B cell (primary cell): ENCODE measurements at regions not wholly inside any gene's neighbourhood (a gene's known extent, or its start where the extent isn't known, plus 50 kb on each side); places are given as distances from the start of the nearest gene placed in this dataset.

Source experiments
- ATAC-seq: fragments of 200-7000 bp; cut with Tn5 transposase; one replicate; pipeline ENCODE4 v1.10.0; 2021; ENCODE audit warnings: low read depth, mild to moderate bottlenecking, moderate number of reproducible peaks, moderate library complexity
- CTCF ChIA-PET: fragments of 350-600 bp; sonication (Branson Sonifier 250); formaldehyde crosslinking; loops from one replicate; lab custom pipeline; 2021; ENCODE audit warnings: antibody characterized with exemption, inconsistent platforms; lab: Charles Lee
- POLR2A ChIA-PET: fragments of 350-600 bp; sonication (Branson Sonifier 250); formaldehyde crosslinking; loops from one replicate; lab custom pipeline; 2021; ENCODE audit warnings: antibody characterized with exemption; lab: Charles Lee
- DNase-seq: peaks from one replicate; pipeline ENCODE4 v3.0.0; 2013
- H2AFZ ChIP-seq: 2 replicates; pipeline ENCODE4 v1.6.1; 2012; ENCODE audit warnings: mild to moderate bottlenecking, low read depth, low read length; ENCODE audit not compliant: insufficient read depth, poor library complexity, severe bottlenecking
- H3K27ac ChIP-seq, 2 donors: 1 replicate in 1 of 2; 2 replicates in 1 of 2; pipeline ENCODE4 v1.5.1; 2012 to 2013; ENCODE audit warnings: low read length in 2 of 2, mild to moderate bottlenecking in 2 of 2, moderate library complexity in 1 of 2
- H3K27me3 ChIP-seq, 4 experiments: fragments of 200-600 bp in 1 of 4; sonication (generic) in 1 of 4; replicated peaks in 1 of 4; 1 replicate in 2 of 4; 2 replicates in 2 of 4; pipeline versions ENCODE4 v1.6.1 to v1.7.0; 2013 to 2016; ENCODE audit warnings: low read length in 3 of 4, mild to moderate bottlenecking in 2 of 4, mixed read lengths in 1 of 4, moderate library complexity in 1 of 4; ENCODE audit not compliant: insufficient read depth in 4 of 4, control insufficient read depth in 3 of 4; ENCODE audit errors: control extremely low read depth in 1 of 4
- H3K36me3 ChIP-seq, 2 experiments: replicated peaks in 1 of 2; 1 replicate in 1 of 2; 2 replicates in 1 of 2; pipeline versions ENCODE4 v1.6.1 to v1.7.1; 2013; ENCODE audit warnings: low read length in 1 of 2; ENCODE audit not compliant: insufficient read depth in 2 of 2, control insufficient read depth in 1 of 2; ENCODE audit errors: control extremely low read depth in 1 of 2, extremely low read depth in 1 of 2
- H3K4me1 ChIP-seq, 2 donors: fragments of 200-600 bp in 1 of 2; sonication (generic) in 1 of 2; 1 replicate in 1 of 2; 2 replicates in 1 of 2; pipeline versions ENCODE4 v1.5.1 to v1.6.1; 2013 to 2017; ENCODE audit warnings: low read length in 2 of 2; ENCODE audit not compliant: control insufficient read depth in 2 of 2, insufficient read depth in 2 of 2
- H3K4me2 ChIP-seq: replicated peaks from 2 replicates; pipeline ENCODE3; 2012; ENCODE audit warnings: mild to moderate bottlenecking, low read depth, low read length; ENCODE audit not compliant: poor library complexity, severe bottlenecking
- H3K4me3 ChIP-seq, 5 experiments: fragments of 200-600 bp in 1 of 5; sonication (generic) in 1 of 5; 1 replicate in 3 of 5; 2 replicates in 2 of 5; pipeline versions ENCODE4 v1.5.1 to v1.7.0; 2011 to 2016; ENCODE audit warnings: low read length in 4 of 5, mild to moderate bottlenecking in 4 of 5, low read depth in 2 of 5, control low read depth in 1 of 5, moderate library complexity in 1 of 5; ENCODE audit not compliant: insufficient read depth in 1 of 5; ENCODE audit errors: control extremely low read depth in 1 of 5, extremely low read depth in 1 of 5
- H3K79me2 ChIP-seq: fragments of 200-600 bp; sonication (generic); one replicate; pipeline ENCODE4 v1.6.0; 2016; ENCODE audit warnings: low read length; ENCODE audit not compliant: control insufficient read depth, insufficient read depth
- H3K9ac ChIP-seq: fragments of 200-600 bp; sonication (generic); 2 replicates; pipeline ENCODE4 v1.6.1; 2017; ENCODE audit warnings: mild to moderate bottlenecking, low read length, moderate library complexity
- H3K9me3 ChIP-seq, 3 donors: one replicate each; pipeline versions ENCODE4 v1.6.1 to v1.7.1; 2013; ENCODE audit warnings: low read length in 2 of 3; ENCODE audit not compliant: control insufficient read depth in 2 of 3, insufficient read depth in 1 of 3; ENCODE audit errors: control extremely low read depth in 1 of 3
- H4K20me1 ChIP-seq: 2 replicates; pipeline ENCODE4 v1.6.0; 2012; ENCODE audit warnings: mild to moderate bottlenecking, low read length; ENCODE audit not compliant: insufficient read depth, control insufficient read depth, poor library complexity, severe bottlenecking
- H3K27ac Mint-ChIP-seq: one replicate; pipeline ENCODE4 v1.8.0; 2021; ENCODE audit warnings: mixed read lengths
- H3K27me3 Mint-ChIP-seq: one replicate; pipeline ENCODE4 v1.8.0; 2021; ENCODE audit warnings: mixed read lengths
- H3K4me1 Mint-ChIP-seq: one replicate; pipeline ENCODE4 v1.8.0; 2021; ENCODE audit warnings: mixed read lengths
- H3K4me3 Mint-ChIP-seq: one replicate; pipeline ENCODE4 v1.8.0; 2021; ENCODE audit warnings: mixed read lengths
- H3K9me3 Mint-ChIP-seq: one replicate; pipeline ENCODE4 v1.8.0; 2022; ENCODE audit warnings: mixed read lengths; ENCODE audit not compliant: insufficient read depth
- EZH2 ChIP-seq: IDR thresholded peaks from 2 replicates; pipeline ENCODE4 v1.6.1; 2012; ENCODE audit warnings: borderline replicate concordance, low read depth, mild to moderate bottlenecking, moderate library complexity, low read length; ENCODE audit not compliant: insufficient read depth, poor library complexity, severe bottlenecking
- WGBS: methylation state at CpG from one replicate; pipeline ENCODE4 v1.1.5; 2013; ENCODE audit warnings: missing lambda C conversion rate; ENCODE audit not compliant: insufficient coverage; 5-methylcytosine and 5-hydroxymethylcytosine counted together
- intact Hi-C: fragments of 100-400 bp; cut with micrococcal nuclease; formaldehyde crosslinking; loops from one replicate; pipeline ENCODE4 v1.10.0; 2022
- TF ChIP-seq, protein P1 (sequence below): fragments of 200-600 bp; IDR thresholded peaks from one replicate; pipeline ENCODE4 v1.8.0; 2022; ENCODE audit warnings: antibody characterized with exemption, mild to moderate bottlenecking

DNA sequence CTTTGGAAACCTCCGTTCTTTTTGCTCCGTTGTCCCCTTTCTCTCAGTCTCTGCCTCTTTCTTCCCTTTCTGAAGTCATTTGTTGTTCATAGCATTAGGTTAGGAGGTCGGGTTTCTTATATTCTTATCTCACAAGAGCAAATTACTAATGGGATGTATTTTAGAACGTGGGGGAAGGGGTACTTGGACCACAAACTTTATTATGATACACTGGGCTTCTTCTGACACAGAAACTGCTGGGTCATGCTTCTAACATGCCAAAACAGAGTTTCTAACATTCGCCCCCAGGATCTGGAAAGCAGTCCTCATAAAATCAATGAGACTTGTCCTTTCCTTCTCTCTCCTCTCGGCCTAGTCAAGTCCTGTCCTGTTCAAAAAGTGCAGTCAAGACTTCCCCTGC is 334.4 kb downstream of the GADD45G start:
- ATAC-seq = no peak
- TF ChIP-seq, protein P1, sequence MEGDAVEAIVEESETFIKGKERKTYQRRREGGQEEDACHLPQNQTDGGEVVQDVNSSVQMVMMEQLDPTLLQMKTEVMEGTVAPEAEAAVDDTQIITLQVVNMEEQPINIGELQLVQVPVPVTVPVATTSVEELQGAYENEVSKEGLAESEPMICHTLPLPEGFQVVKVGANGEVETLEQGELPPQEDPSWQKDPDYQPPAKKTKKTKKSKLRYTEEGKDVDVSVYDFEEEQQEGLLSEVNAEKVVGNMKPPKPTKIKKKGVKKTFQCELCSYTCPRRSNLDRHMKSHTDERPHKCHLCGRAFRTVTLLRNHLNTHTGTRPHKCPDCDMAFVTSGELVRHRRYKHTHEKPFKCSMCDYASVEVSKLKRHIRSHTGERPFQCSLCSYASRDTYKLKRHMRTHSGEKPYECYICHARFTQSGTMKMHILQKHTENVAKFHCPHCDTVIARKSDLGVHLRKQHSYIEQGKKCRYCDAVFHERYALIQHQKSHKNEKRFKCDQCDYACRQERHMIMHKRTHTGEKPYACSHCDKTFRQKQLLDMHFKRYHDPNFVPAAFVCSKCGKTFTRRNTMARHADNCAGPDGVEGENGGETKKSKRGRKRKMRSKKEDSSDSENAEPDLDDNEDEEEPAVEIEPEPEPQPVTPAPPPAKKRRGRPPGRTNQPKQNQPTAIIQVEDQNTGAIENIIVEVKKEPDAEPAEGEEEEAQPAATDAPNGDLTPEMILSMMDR = no peak
- TF ChIP-seq EZH2 = no peak
- 85% methylated on average over 2 of the region's 6 CpGs for WGBS
- H3K4me1 Mint-ChIP-seq = peaks cover 1% of the 10 kb centered on the region
- H3K4me3 ChIP-seq = no peak overlapping the region
- no peak overlapping the region for H3K4me3 Mint-ChIP-seq
- no peak overlapping the region for H3K4me2 ChIP-seq
- no peaks in the 10 kb centered on the region for H3K9me3 Mint-ChIP-seq
- no peak overlapping the region for H3K9ac ChIP-seq
- intact Hi-C loops = no loop called here
- H2AFZ ChIP-seq = no peak overlapping the region
- no peaks in the 10 kb centered on the region for H3K36me3 ChIP-seq
- H4K20me1 ChIP-seq = no peaks in the 10 kb centered on the region
- no peaks in the 10 kb centered on the region for H3K9me3 ChIP-seq
- H3K27ac ChIP-seq = no peak overlapping the region
- ChIA-PET CTCF (no interaction called here), POLR2A (no interaction called here)
- no peak for DNase-seq
- H3K27me3 ChIP-seq = peaks cover 0 to 6% (median 2%) of the 10 kb centered on the region in 4 experiments
- peaks cover 37% of the 10 kb centered on the region for H3K27me3 Mint-ChIP-seq
- no peaks in the 10 kb centered on the region for H3K4me1 ChIP-seq
- no peaks in the 10 kb centered on the region for H3K79me2 ChIP-seq
- H3K27ac Mint-ChIP-seq = no peak overlapping the region

DNA sequence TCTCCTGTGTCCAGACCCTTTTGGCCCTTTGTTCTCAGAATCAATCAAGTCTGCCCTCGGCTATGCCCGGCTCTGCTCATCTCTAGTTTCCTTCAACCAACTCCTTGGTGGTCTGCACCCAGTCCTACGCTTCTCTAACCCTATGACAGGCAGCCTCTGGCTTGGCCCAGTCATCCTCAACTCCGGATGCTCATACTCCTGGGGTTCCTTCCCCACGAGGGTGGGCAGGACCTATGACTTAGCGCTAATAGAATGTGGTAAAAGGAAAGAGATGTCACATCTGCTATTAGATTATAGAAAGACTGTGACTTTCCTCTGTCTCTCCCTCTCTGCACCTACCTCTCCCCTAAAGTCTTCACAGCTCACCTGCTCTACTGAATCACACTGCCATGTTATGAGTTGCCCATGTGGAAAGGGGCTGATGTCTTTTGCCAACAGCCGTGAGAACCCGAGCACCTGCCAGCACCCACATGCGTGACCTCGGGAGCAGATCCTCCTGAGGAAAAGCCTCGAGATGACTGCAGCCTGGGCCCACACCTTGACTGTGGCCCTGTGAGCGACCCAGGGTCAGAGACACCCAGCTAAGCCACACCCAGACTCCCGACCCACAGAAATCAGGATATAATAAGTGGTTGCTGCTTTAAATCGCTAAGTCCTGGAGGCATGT is 334.9 kb downstream of the GADD45G start:
- CTCF ChIA-PET = no interaction called here

More for the DNA sequence above, 334.9 kb downstream of the GADD45G start:
- no peak overlapping the region for H3K4me3 Mint-ChIP-seq
- DNase-seq = no peak
- Histone ChIP-seq H3K4me3 (no peak overlapping the region), H3K79me2 (no peaks in the 10 kb centered on the region), H3K9me3 (no peaks in the 10 kb centered on the region), H3K27ac (no peak overlapping the region), H3K4me2 (no peak overlapping the region), H3K4me1 (no peaks in the 10 kb centered on the region), H4K20me1 (no peaks in the 10 kb centered on the region), H3K9ac (no peak overlapping the region), H2AFZ (no peak overlapping the region), H3K36me3 (no peaks in the 10 kb centered on the region), H3K27me3 (peaks cover 0 to 6% (median 2%) of the 10 kb centered on the region in 4 experiments)
- POLR2A ChIA-PET = no interaction called here
- no peak overlapping the region for H3K27ac Mint-ChIP-seq
- TF ChIP-seq, protein P1 = no peak
- ATAC-seq = no peak
- intact Hi-C loops = no loop called here
- no peaks in the 10 kb centered on the region for H3K9me3 Mint-ChIP-seq
- peaks cover 39% of the 10 kb centered on the region for H3K27me3 Mint-ChIP-seq
- peaks cover 1% of the 10 kb centered on the region for H3K4me1 Mint-ChIP-seq
- 89% methylated on average over 10 of the region's 14 CpGs for WGBS
